ENCODE measurements at regions not wholly inside any gene's neighbourhood (a gene's known extent, or its start where the extent isn't known, plus 50 kb on each side); places are given as distances from the start of the nearest gene placed in this dataset.
"Not testable (repeated sequence)": the region's sequence is repeated elsewhere in the genome, so short reads cannot be mapped to it uniquely, and the experiment has no call there.

GRCh38 chr10:42192450-42192849 is 445.9 kb downstream of the ZNF33B start:
- DNase-seq = peak; percentile 5
- H3K36me3 ChIP-seq (ENCODE audit: control insufficient read depth, insufficient read depth, low read length); H3K27ac ChIP-seq (ENCODE audit: low read depth, low read length): not testable (repeated sequence)

GRCh38 chr10:42187501-42188195 is 450.7 kb downstream of the ZNF33B start:
- not testable (repeated sequence) for H3K9ac ChIP-seq (ENCODE audit: low read length); DNase-seq

More at GRCh38 chr10:42192450-42192849, 445.9 kb downstream of the ZNF33B start:
- not testable (repeated sequence) for H3K18ac ChIP-seq (ENCODE audit: low read length); H2BK5ac ChIP-seq (ENCODE audit: low read length); H3K9ac ChIP-seq (ENCODE audit: low read length); H3K4me2 ChIP-seq (ENCODE audit: low read length); H2AK5ac ChIP-seq (ENCODE audit: low read length); H3K27me3 ChIP-seq (ENCODE audit: insufficient read depth, low read length, poor library complexity); H3K79me1 ChIP-seq (ENCODE audit: low read length); H3K4me1 ChIP-seq (ENCODE audit: control insufficient read depth, low read depth, low read length); H3K23ac ChIP-seq (ENCODE audit: low read length); H2BK15ac ChIP-seq (replicated peaks; ENCODE audit: low read depth); H3K56ac ChIP-seq (ENCODE audit: low read length); H4K8ac ChIP-seq (ENCODE audit: low read depth, low read length); H2BK120ac ChIP-seq (ENCODE audit: low read depth, low read length); H3K4me3 ChIP-seq (ENCODE audit: low read length); H4K5ac ChIP-seq (ENCODE audit: low read length); H3K4ac ChIP-seq (ENCODE audit: low read depth, low read length); H3K79me2 ChIP-seq (ENCODE audit: control insufficient read depth, insufficient read depth, low read length)
- no CpG with 5 or more reads among the region's 4 CpGs for WGBS (ENCODE audit: extremely low coverage, insufficient coverage, low lambda C conversion rate)

GRCh38 chr10:42177793-42178689 is 460.3 kb downstream of the ZNF33B start:
- H3K36me3 ChIP-seq (ENCODE audit: control insufficient read depth, insufficient read depth, low read length); H3K4me2 ChIP-seq (ENCODE audit: low read length); H2BK15ac ChIP-seq (replicated peaks; ENCODE audit: low read depth); H3K9ac ChIP-seq (ENCODE audit: low read length); H2BK5ac ChIP-seq (ENCODE audit: low read length); H3K4ac ChIP-seq (ENCODE audit: low read depth, low read length); H3K4me3 ChIP-seq (ENCODE audit: low read length); H3K18ac ChIP-seq (ENCODE audit: low read length); H2AK5ac ChIP-seq (ENCODE audit: low read length); H3K56ac ChIP-seq (ENCODE audit: low read length); H3K27ac ChIP-seq (ENCODE audit: low read depth, low read length); H3K23ac ChIP-seq (ENCODE audit: low read length); DNase-seq; H3K4me1 ChIP-seq (ENCODE audit: control insufficient read depth, low read depth, low read length); H3K79me1 ChIP-seq (ENCODE audit: low read length); H4K8ac ChIP-seq (ENCODE audit: low read depth, low read length); H2BK120ac ChIP-seq (ENCODE audit: low read depth, low read length); H3K27me3 ChIP-seq (ENCODE audit: insufficient read depth, low read length, poor library complexity); H4K5ac ChIP-seq (ENCODE audit: low read length); H3K79me2 ChIP-seq (ENCODE audit: control insufficient read depth, insufficient read depth, low read length): not testable (repeated sequence)
- WGBS (ENCODE audit: extremely low coverage, insufficient coverage, low lambda C conversion rate) = no CpG with 5 or more reads among the region's 30 CpGs

More at GRCh38 chr10:42187501-42188195, 450.7 kb downstream of the ZNF33B start:
- H4K8ac ChIP-seq (ENCODE audit: low read depth, low read length); H2BK120ac ChIP-seq (ENCODE audit: low read depth, low read length); H3K4me2 ChIP-seq (ENCODE audit: low read length); H3K79me1 ChIP-seq (ENCODE audit: low read length); H3K4ac ChIP-seq (ENCODE audit: low read depth, low read length); H3K18ac ChIP-seq (ENCODE audit: low read length); H3K27ac ChIP-seq (ENCODE audit: low read depth, low read length); H2BK15ac ChIP-seq (replicated peaks; ENCODE audit: low read depth); H3K4me1 ChIP-seq (ENCODE audit: control insufficient read depth, low read depth, low read length); H3K27me3 ChIP-seq (ENCODE audit: insufficient read depth, low read length, poor library complexity); H2BK5ac ChIP-seq (ENCODE audit: low read length); H3K56ac ChIP-seq (ENCODE audit: low read length); H3K36me3 ChIP-seq (ENCODE audit: control insufficient read depth, insufficient read depth, low read length); H3K79me2 ChIP-seq (ENCODE audit: control insufficient read depth, insufficient read depth, low read length); H3K4me3 ChIP-seq (ENCODE audit: low read length); H4K5ac ChIP-seq (ENCODE audit: low read length); H2AK5ac ChIP-seq (ENCODE audit: low read length); H3K23ac ChIP-seq (ENCODE audit: low read length): not testable (repeated sequence)
- WGBS (ENCODE audit: extremely low coverage, insufficient coverage, low lambda C conversion rate) = no CpG with 5 or more reads among the region's 6 CpGs

- no peak overlapping the region for H2BK15ac ChIP-seq (replicated peaks; ENCODE audit: low read depth)
- H2BK5ac ChIP-seq (ENCODE audit: low read length) = no peak overlapping the region
- H3K79me2 ChIP-seq (ENCODE audit: control insufficient read depth, insufficient read depth, low read length) = no peaks in the 10 kb centered on the region
- H2AK5ac ChIP-seq (ENCODE audit: low read length) = no peak overlapping the region
- H3K27me3 ChIP-seq (ENCODE audit: insufficient read depth, low read length, poor library complexity) = no peaks in the 10 kb centered on the region
- H3K4ac ChIP-seq (ENCODE audit: low read depth, low read length) = no peak overlapping the region
- H2BK120ac ChIP-seq (ENCODE audit: low read depth, low read length) = no peak overlapping the region
- H3K4me2 ChIP-seq (ENCODE audit: low read length) = no peak overlapping the region
- no peaks in the 10 kb centered on the region for H3K36me3 ChIP-seq (ENCODE audit: control insufficient read depth, insufficient read depth, low read length)
- no peak overlapping the region for H3K18ac ChIP-seq (ENCODE audit: low read length)
- H3K23ac ChIP-seq (ENCODE audit: low read length) = no peak overlapping the region
- no peak overlapping the region for H3K9ac ChIP-seq (ENCODE audit: low read length)
- no peak overlapping the region for H4K8ac ChIP-seq (ENCODE audit: low read depth, low read length)
- WGBS (ENCODE audit: extremely low coverage, insufficient coverage, low lambda C conversion rate) = no CpG with 5 or more reads among the region's 93 CpGs
- H4K5ac ChIP-seq (ENCODE audit: low read length) = no peak overlapping the region
- DNase-seq = no peak
- H3K4me1 ChIP-seq (ENCODE audit: control insufficient read depth, low read depth, low read length) = no peaks in the 10 kb centered on the region
- H3K27ac ChIP-seq (ENCODE audit: low read depth, low read length) = no peak overlapping the region
- H3K56ac ChIP-seq (ENCODE audit: low read length) = no peak overlapping the region
- H3K4me3 ChIP-seq (ENCODE audit: low read length) = no peak overlapping the region
- H3K79me1 ChIP-seq (ENCODE audit: low read length) = no peaks in the 10 kb centered on the region
These were observed 461.1 kb downstream of the ZNF33B start for GRCh38 chr10:42177077-42177792.

GRCh38 chr10:42150428-42151061 is 487.8 kb downstream of the ZNF33B start:
- H3K4ac ChIP-seq (ENCODE audit: low read depth, low read length) = no peak overlapping the region
- no peaks in the 10 kb centered on the region for H3K4me1 ChIP-seq (ENCODE audit: control insufficient read depth, low read depth, low read length)
- no peak overlapping the region for H2BK120ac ChIP-seq (ENCODE audit: low read depth, low read length)
- no peaks in the 10 kb centered on the region for H3K27me3 ChIP-seq (ENCODE audit: insufficient read depth, low read length, poor library complexity)
- no peaks in the 10 kb centered on the region for H3K36me3 ChIP-seq (ENCODE audit: control insufficient read depth, insufficient read depth, low read length)
- no peak overlapping the region for H2AK5ac ChIP-seq (ENCODE audit: low read length)
- H2BK15ac ChIP-seq (replicated peaks; ENCODE audit: low read depth) = no peak overlapping the region
- H3K4me2 ChIP-seq (ENCODE audit: low read length) = no peak overlapping the region
- no peak overlapping the region for H3K18ac ChIP-seq (ENCODE audit: low read length)
- H3K9ac ChIP-seq (ENCODE audit: low read length) = no peak overlapping the region
- H3K56ac ChIP-seq (ENCODE audit: low read length) = no peak overlapping the region
- no peak overlapping the region for H3K23ac ChIP-seq (ENCODE audit: low read length)
- H4K5ac ChIP-seq (ENCODE audit: low read length) = no peak overlapping the region
- H3K79me1 ChIP-seq (ENCODE audit: low read length) = no peaks in the 10 kb centered on the region
- WGBS (ENCODE audit: extremely low coverage, insufficient coverage, low lambda C conversion rate) = no CpG with 5 or more reads among the region's 59 CpGs
- H4K8ac ChIP-seq (ENCODE audit: low read depth, low read length) = no peak overlapping the region
- DNase-seq = no peak
- H3K27ac ChIP-seq (ENCODE audit: low read depth, low read length) = no peak overlapping the region
- no peak overlapping the region for H2BK5ac ChIP-seq (ENCODE audit: low read length)
- no peaks in the 10 kb centered on the region for H3K79me2 ChIP-seq (ENCODE audit: control insufficient read depth, insufficient read depth, low read length)
- H3K4me3 ChIP-seq (ENCODE audit: low read length) = no peak overlapping the region
